GM12874 (cell line): ENCODE measurements at regions not wholly inside any gene's neighbourhood (a gene's known extent, or its start where the extent isn't known, plus 50 kb on each side); places are given as distances from the start of the nearest gene placed in this dataset.

Experiments
- CTCF ChIP-seq: IDR thresholded peaks from 2 replicates; pipeline ENCODE4 v1.5.1; 2011; ENCODE audit warnings: low read depth, mild to moderate bottlenecking, control low read depth, low read length, moderate library complexity; ENCODE audit not compliant: insufficient read depth

DNA sequence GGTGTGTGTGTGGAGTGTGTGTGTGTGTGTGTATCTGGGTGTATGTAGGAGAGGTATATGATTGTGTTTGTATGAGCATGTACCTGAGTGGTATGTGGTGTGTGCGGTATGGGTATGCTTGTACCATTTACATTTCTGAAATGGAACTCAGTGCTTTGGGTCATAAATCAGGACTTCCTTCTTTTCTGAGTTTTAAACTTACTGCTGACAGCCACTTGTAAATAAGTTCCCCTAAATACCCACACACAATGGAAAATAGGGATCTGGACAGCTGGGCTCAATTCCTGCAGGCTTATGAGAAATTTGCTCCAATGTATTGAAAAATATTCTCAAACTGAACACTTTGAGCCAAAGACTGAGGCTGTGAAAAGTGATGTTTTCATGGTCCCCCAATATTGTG, 293.6 kb downstream of the HLX start:
- TF ChIP-seq CTCF, result no peak

- TF ChIP-seq CTCF, result peak; percentile 37; the same call in 1 of the 2 replicates
Measured at GRCh38 chr1:221174330-221174993, 295.2 kb downstream of the HLX start.

DNA sequence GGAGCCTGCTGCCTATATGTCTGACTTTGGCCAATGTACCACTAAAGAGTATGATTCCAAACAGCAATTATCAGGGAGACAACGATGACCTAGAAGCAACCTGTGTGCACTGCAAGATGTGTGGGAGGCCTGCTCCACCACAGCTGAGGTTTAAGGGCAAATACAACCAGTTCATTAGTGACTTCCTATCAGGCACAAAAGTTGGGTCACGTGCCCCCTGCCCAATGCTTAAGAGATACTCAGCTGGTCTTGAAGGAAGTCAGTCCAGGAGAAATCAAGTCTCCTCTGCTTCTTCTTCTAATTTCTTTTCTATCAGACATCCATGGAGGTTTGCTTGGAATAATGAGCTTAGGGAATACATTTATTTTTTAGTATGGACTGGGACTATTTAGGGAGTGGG, 296.0 kb downstream of the HLX start:
- no peak for TF ChIP-seq CTCF

DNA sequence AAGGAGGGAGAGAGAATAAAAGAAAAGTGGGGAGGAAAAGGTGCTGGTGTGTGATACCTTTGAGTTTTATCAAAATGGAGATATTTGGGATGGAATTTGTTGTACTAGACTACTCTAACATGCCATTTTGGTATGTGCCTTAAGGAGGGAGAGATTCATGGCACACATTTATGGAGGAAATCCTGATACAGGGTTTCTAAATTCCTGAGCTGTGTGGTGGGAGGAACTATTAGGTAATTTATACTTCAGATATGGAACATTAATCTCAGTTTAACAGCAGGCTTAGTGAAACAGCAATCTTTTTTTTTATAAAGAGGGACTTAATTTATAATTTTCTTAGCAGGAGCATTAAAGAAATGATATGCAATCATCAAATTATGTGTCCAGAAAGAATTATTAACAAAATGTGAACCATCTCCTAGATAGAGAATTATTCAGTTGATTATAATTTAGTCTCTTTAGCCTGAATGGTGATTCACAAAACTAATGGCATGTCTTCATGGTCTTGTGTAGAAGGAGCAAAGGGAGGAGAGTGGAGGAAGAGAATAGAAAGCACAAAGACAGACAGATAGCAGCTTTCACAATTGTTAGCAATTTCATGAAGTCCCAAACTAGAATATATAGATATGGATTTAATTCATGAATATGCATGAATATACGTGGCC, 301.6 kb downstream of the HLX start:
- TF ChIP-seq CTCF, result no peak

- no peak for TF ChIP-seq CTCF
Measured at GRCh38 chr1:221182791-221183533, 303.7 kb downstream of the HLX start.

- no peak for TF ChIP-seq CTCF
Measured at GRCh38 chr1:221184131-221184794, 305.0 kb downstream of the HLX start.

DNA sequence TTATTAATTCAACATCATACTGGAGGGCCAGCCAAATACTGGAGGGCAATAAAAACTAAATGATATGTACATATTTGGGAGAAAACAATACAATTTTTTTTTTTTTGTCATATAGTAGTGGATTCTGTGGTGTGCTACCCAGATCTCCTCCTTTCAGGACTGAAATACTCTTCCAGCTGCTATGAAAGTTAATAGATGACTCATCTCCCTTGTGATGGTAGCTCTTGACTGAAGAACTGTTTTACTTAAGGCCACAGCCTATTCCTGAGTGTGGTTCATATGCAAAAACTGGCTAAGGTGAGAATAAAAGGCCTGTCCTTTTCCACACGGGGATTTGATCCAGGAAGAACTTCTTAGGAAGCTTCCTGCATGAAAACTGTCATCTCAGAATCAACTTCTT, 307.9 kb downstream of the HLX start:
- no peak for TF ChIP-seq CTCF
